Heart left ventricle (tissue), 13 donors: ENCODE measurements at regions not wholly inside any gene's neighbourhood (a gene's known extent, or its start where the extent isn't known, plus 50 kb on each side); places are given as distances from the start of the nearest gene placed in this dataset.

Experiments used
- CTCF ChIP-seq, 12 donors: fragments of 200-600 bp; sonication (generic) in 4 of 12; IDR thresholded peaks; one replicate each; pipeline versions ENCODE4 v1.5.0 to v1.8.0; 2018 to 2022; ENCODE audit warnings: antibody characterized with exemption in 12 of 12, mild to moderate bottlenecking in 5 of 12
- POLR2A ChIP-seq, 2 donors: fragments of 450-650 bp; IDR thresholded peaks; one replicate each; pipeline ENCODE4 v1.6.1; 2017; ENCODE audit warnings: antibody characterized with exemption in 2 of 2, mild to moderate bottlenecking in 2 of 2, moderate library complexity in 2 of 2
- donor health status: ischemic (EF 13 %, LVEDD 7.1; RV severe dilation, severe dysfunction).
- donor health status: DM: no; HTN: yes; CAD: no.
- donor health status: DM: no; HTN: no; CAD: no.
- donor health status: ischemic (EF 25% LVEDD 6.9; RV normal size, moderate dysfunction).
- donor health status: ischemic (EF 25% LVEDD 5.7; RV mildly dilated, moderate dysfunction).
- donor health status: ischemic (EF 35%, LVEDD 5.7; RV mildly dilated, moderate dysfunction).
- donor health status: nonischemic (EF 11% LVEDD 7.7; RV severe dilation, severe dysfunction).
- donor health status: DM: yes; HTN: yes; CAD: no.
- donor health status: PGD.
- donor health status: ischemic (EF 29% LVEDD 5.4; RV normal size, mild dysfunction).
- donor health status: nonischemic (EF 23%, LVEDD 6.1; RV moderate dilation, normal function).

- TF ChIP-seq CTCF (IDR thresholded peaks at IDR 0.05) = no peak
- no peak for TF ChIP-seq POLR2A (IDR thresholded peaks at IDR 0.05)
These were observed 227.8 kb upstream of the KLF6 start for GRCh38 chr10:4012848-4013247.
